CD4-positive, CD25-positive, alpha-beta regulatory T cell (primary cell): ENCODE measurements at regions not wholly inside any gene's neighbourhood (a gene's known extent, or its start where the extent isn't known, plus 50 kb on each side); places are given as distances from the start of the nearest gene placed in this dataset.

Source experiments
- ATAC-seq, 2 donors: fragments of 150-1000 bp; cut with Tn5 transposase; one replicate each; pipeline ENCODE4 v1.10.0; 2021; ENCODE audit warnings: low read depth in 2 of 2, moderate number of reproducible peaks in 2 of 2, moderate library complexity in 1 of 2
- DNase-seq, 3 donors: peaks; one replicate each; pipeline versions ENCODE4 v3.0.0 to v3.0.0-alpha.2; 2012 to 2022; ENCODE audit warnings: mixed read lengths in 1 of 3
- H3K27ac ChIP-seq: one replicate; pipeline ENCODE4 v1.7.0; 2013; ENCODE audit warnings: mild to moderate bottlenecking, low read length; ENCODE audit not compliant: insufficient read depth, poor library complexity, severe bottlenecking
- H3K27me3 ChIP-seq: one replicate; pipeline ENCODE4 v1.7.0; 2013; ENCODE audit warnings: low read length; ENCODE audit not compliant: control insufficient read depth, insufficient read depth
- H3K36me3 ChIP-seq: one replicate; pipeline ENCODE4 v1.7.0; 2013; ENCODE audit warnings: mild to moderate bottlenecking, low read length, moderate library complexity; ENCODE audit not compliant: control insufficient read depth, insufficient read depth
- H3K4me1 ChIP-seq: 2 replicates; pipeline ENCODE4 v1.7.0; 2013; ENCODE audit warnings: mild to moderate bottlenecking, low read length; ENCODE audit not compliant: insufficient read depth, control insufficient read depth, poor library complexity, severe bottlenecking
- H3K4me3 ChIP-seq: one replicate; pipeline ENCODE4 v1.7.0; 2013; ENCODE audit warnings: low read depth, mild to moderate bottlenecking, low read length, moderate library complexity
- H3K9me3 ChIP-seq, 2 experiments: 1 replicate in 1 of 2; 2 replicates in 1 of 2; pipeline ENCODE4 v1.7.0; 2013; ENCODE audit warnings: low read length in 2 of 2, mild to moderate bottlenecking in 1 of 2, moderate library complexity in 1 of 2; ENCODE audit not compliant: control insufficient read depth in 2 of 2
- H3K27ac Mint-ChIP-seq, 3 donors: one replicate each; pipeline ENCODE4 v1.8.0; 2020 to 2022; ENCODE audit warnings: mild to moderate bottlenecking in 3 of 3, mixed read lengths in 3 of 3, moderate library complexity in 2 of 3
- H3K27me3 Mint-ChIP-seq: one replicate; pipeline ENCODE4 v1.8.0; 2022; ENCODE audit warnings: mild to moderate bottlenecking, mixed read lengths
- H3K36me3 Mint-ChIP-seq: one replicate; pipeline ENCODE4 v1.8.0; 2020; ENCODE audit warnings: mixed read lengths
- H3K4me1 Mint-ChIP-seq, 4 donors: one replicate each; pipeline ENCODE4 v1.8.0; 2020 to 2022; ENCODE audit warnings: mixed read lengths in 4 of 4, mild to moderate bottlenecking in 1 of 4
- H3K4me3 Mint-ChIP-seq, 4 donors: one replicate each; pipeline ENCODE4 v1.8.0; 2020 to 2022; ENCODE audit warnings: mild to moderate bottlenecking in 4 of 4, mixed read lengths in 4 of 4, moderate library complexity in 3 of 4
- H3K9me3 Mint-ChIP-seq, 7 donors: one replicate each; pipeline ENCODE4 v1.8.0; 2020 to 2022; ENCODE audit warnings: mixed read lengths in 7 of 7, mild to moderate bottlenecking in 3 of 7, moderate library complexity in 2 of 7

DNA sequence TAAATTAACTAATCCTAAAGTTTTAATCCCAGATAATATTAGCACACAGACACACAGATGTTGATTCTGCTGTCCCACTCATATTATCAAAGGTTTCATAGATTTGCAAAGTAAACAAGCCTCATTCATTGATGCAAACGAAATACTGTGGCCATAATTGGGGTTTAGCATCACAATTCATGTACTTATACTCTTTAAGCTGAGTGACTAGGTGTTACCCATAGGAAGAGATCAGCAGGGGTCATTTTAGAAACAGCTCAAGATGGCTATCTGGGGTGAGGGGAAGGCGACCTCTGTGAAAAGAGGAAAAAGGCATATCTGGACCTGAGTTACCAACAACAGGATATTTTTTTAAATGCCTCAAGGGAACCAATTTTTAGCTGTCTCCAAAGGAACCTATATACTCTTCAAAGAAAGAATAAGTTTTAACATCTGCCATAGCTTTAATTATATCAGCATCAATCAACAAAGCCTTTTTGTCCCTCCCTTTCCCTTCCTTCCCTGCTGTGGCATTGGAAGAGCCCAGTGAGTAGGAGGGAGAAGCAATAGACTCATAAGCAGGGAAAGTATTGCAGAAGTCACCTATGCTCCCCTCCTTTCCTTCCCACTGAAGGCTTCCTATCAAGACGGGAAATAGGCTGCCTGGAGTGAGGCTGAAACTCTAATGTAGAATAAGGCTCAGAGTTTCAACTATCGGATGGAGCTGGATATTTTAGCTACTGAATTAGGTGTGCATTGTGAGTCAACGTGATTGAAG is 553.4 kb downstream of the ZIC1 start:
- no peaks in the 10 kb centered on the region for H3K4me1 Mint-ChIP-seq
- no peak overlapping the region for H3K4me3 Mint-ChIP-seq
- H3K36me3 Mint-ChIP-seq, result no peaks in the 10 kb centered on the region
- DNase-seq (no peak), ATAC-seq (no peak)
- H3K9me3 ChIP-seq, result no peaks in the 10 kb centered on the region
- no peaks in the 10 kb centered on the region for H3K36me3 ChIP-seq
- no peaks in the 10 kb centered on the region for H3K4me1 ChIP-seq
- H3K4me3 ChIP-seq, result no peak overlapping the region
- no peaks in the 10 kb centered on the region for H3K27me3 ChIP-seq
- H3K27ac Mint-ChIP-seq, result no peak overlapping the region
- H3K27ac ChIP-seq, result no peak overlapping the region
- H3K9me3 Mint-ChIP-seq, result peaks cover 0 to 3% (median 2%) of the 10 kb centered on the region in 7 donors
- no peaks in the 10 kb centered on the region for H3K27me3 Mint-ChIP-seq

DNA sequence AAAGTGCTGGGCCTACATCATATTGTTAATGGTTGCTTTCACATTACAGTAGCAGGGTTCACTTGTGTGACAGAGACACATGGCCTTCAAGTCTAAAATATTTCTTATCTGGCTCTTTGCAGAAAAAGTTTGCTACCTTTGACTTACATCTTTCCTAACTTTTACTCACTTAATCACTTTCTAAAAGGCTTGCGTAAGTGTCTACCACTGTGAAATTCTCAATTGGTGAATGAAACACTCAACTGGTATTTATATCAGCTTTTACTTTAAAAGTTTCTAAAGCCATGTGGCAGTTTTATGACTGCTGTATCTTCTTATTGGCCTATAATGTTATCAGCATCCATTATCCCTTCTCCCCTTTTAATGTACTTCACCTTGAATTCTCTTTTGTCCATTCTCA is 554.5 kb downstream of the ZIC1 start:
- H3K27ac ChIP-seq, result no peak overlapping the region
- H3K9me3 Mint-ChIP-seq, result peaks cover 0 to 3% (median 0%) of the 10 kb centered on the region in 7 donors
- H3K4me3 ChIP-seq, result no peak overlapping the region
- H3K4me1 Mint-ChIP-seq, result no peaks in the 10 kb centered on the region
- H3K4me1 ChIP-seq, result no peaks in the 10 kb centered on the region
- ATAC-seq (no peak), DNase-seq (no peak)
- H3K36me3 ChIP-seq, result no peaks in the 10 kb centered on the region
- no peaks in the 10 kb centered on the region for H3K36me3 Mint-ChIP-seq
- no peaks in the 10 kb centered on the region for H3K27me3 Mint-ChIP-seq
- no peak overlapping the region for H3K27ac Mint-ChIP-seq
- no peaks in the 10 kb centered on the region for H3K9me3 ChIP-seq
- no peak overlapping the region for H3K4me3 Mint-ChIP-seq
- H3K27me3 ChIP-seq, result no peaks in the 10 kb centered on the region

DNA sequence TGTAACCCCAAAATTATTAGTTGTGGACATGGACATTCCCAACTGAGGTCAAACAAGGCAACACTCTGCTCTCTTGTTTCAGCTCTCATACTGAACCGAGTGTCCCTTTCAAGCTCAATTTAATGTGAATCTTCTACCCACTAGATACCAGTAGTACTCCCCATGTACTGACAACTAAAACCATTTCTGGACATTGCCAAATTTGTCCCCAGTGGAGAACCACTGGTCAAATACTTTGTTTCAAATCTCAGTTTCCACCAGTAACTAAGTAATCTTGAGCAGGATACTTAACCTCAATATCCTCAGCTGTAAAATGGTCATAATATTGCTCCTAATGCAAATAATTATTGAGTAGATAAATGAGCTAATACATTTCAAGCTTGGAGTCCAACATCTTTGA is 566.0 kb downstream of the ZIC1 start:
- Mint-ChIP-seq H3K9me3 (peaks cover 0 to 12% (median 3%) of the 10 kb centered on the region in 7 donors), H3K27ac (no peak overlapping the region), H3K36me3 (no peaks in the 10 kb centered on the region), H3K27me3 (no peaks in the 10 kb centered on the region), H3K4me1 (peaks cover 0 to 5% (median 0%) of the 10 kb centered on the region in 4 donors), H3K4me3 (no peak overlapping the region)
- Histone ChIP-seq H3K27me3 (no peaks in the 10 kb centered on the region), H3K9me3 (no peaks in the 10 kb centered on the region), H3K36me3 (no peaks in the 10 kb centered on the region), H3K4me3 (no peak overlapping the region), H3K4me1 (no peaks in the 10 kb centered on the region), H3K27ac (no peak overlapping the region)
- ATAC-seq, result no peak
- DNase-seq, result no peak

DNA sequence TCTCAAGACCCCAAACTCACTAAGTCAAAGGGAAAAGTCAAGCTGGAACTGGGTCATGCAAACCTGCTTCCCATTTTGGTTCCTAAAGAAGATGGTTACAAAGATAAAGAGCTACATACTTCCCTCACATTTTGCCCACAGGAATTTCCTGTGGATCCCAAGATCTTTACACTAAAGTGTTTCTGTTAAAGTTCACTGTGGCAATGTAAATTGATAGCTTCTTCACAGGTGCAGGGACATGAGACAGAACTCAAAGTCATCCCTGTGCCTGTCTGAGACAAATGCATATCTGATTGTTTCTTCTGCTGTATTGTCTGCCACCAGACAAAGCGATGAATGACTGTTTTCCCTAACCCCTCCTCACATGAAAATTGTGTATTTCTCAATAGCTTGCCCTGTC is 567.8 kb downstream of the ZIC1 start:
- Mint-ChIP-seq H3K9me3 (peaks cover 0 to 12% (median 3%) of the 10 kb centered on the region in 7 donors), H3K36me3 (no peaks in the 10 kb centered on the region), H3K4me1 (peaks cover 0 to 5% (median 0%) of the 10 kb centered on the region in 4 donors), H3K27ac (no peak overlapping the region), H3K4me3 (no peak overlapping the region), H3K27me3 (no peaks in the 10 kb centered on the region)
- Histone ChIP-seq H3K9me3 (no peaks in the 10 kb centered on the region), H3K4me3 (no peak overlapping the region), H3K36me3 (no peaks in the 10 kb centered on the region), H3K27ac (no peak overlapping the region), H3K27me3 (no peaks in the 10 kb centered on the region), H3K4me1 (no peaks in the 10 kb centered on the region)
- no peak for ATAC-seq
- DNase-seq, result no peak

DNA sequence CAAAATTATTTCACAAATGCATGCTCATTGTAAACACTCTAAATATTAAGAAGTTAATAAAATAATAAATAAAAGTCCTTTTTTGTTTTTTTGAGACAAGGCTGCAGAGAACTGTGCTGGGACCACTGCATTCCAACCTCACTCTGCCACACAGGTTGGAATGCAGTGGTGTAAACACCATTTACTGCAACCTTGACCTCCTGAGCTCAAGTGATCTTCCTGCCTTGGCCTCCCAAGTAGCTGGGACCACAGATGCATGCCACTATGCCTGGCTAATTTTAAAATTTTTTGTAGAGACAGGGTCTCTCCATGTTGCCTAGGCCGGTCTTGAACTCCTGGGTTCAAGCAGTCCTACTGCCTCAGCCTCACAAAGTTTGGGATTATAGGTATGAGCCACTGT is 578.4 kb downstream of the ZIC1 start:
- Histone ChIP-seq H3K9me3 (no peaks in the 10 kb centered on the region), H3K36me3 (no peaks in the 10 kb centered on the region), H3K4me1 (no peaks in the 10 kb centered on the region), H3K27me3 (no peaks in the 10 kb centered on the region), H3K27ac (no peak overlapping the region), H3K4me3 (no peak overlapping the region)
- Mint-ChIP-seq H3K4me1 (no peaks in the 10 kb centered on the region), H3K36me3 (no peaks in the 10 kb centered on the region), H3K27me3 (no peaks in the 10 kb centered on the region), H3K27ac (no peak overlapping the region), H3K9me3 (peaks cover 0 to 2% (median 0%) of the 10 kb centered on the region in 7 donors), H3K4me3 (no peak overlapping the region)
- DNase-seq, result no peak
- ATAC-seq, result no peak

DNA sequence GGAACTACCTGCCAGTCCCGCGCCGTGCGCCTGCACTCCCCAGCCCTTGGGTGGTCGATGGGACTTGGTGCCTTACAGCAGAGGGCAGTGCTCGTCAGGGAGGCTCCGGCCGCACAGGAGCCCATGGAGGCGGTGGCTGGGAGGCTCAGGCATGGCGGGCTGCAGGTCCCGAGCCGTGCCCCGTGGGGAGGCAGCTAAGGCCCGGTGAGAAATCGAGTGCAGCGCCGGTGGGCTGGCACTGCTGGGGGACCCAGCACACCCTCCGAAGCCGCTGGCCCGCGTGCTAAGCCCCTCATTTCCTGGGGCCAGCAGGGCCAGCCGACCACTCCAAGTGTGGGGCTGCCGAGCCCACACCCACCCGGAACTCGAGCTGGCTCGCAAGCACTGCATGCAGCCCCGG is 580.2 kb downstream of the ZIC1 start:
- H3K4me1 ChIP-seq, result no peaks in the 10 kb centered on the region
- ATAC-seq, result no peak
- peaks cover 0 to 2% (median 0%) of the 10 kb centered on the region in 7 donors for H3K9me3 Mint-ChIP-seq
- H3K4me3 Mint-ChIP-seq, result no peak overlapping the region
- no peaks in the 10 kb centered on the region for H3K27me3 Mint-ChIP-seq
- H3K27ac Mint-ChIP-seq, result no peak overlapping the region
- DNase-seq, result no peak
- H3K4me3 ChIP-seq, result no peak overlapping the region
- H3K9me3 ChIP-seq, result no peaks in the 10 kb centered on the region
- no peaks in the 10 kb centered on the region for H3K27me3 ChIP-seq
- no peaks in the 10 kb centered on the region for H3K36me3 ChIP-seq
- H3K36me3 Mint-ChIP-seq, result no peaks in the 10 kb centered on the region
- no peak overlapping the region for H3K27ac ChIP-seq
- no peaks in the 10 kb centered on the region for H3K4me1 Mint-ChIP-seq

DNA sequence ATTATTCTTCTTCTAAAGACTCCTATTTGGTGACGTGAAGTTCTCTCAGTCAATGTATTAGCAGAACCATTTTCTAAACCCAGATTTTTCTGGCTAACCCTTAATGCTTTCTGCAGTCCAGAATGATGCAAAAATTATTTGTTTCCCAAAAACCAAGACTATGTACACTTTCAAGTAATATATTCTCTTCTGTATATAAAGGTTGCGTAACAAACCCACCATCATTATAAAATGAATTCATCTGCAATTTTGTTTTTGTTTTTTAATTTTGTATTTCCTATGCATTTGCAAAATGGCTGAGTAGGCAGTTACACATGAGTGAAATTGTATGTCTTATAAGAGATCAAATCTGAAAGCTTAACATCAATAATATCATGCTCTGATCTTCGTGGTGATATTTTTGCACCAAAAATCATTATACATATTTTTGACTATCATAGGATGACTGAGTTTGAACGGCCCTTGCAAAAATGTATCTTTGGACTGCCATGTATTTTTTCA is 593.6 kb downstream of the ZIC1 start:
- no peak overlapping the region for H3K27ac Mint-ChIP-seq
- H3K36me3 Mint-ChIP-seq, result no peaks in the 10 kb centered on the region
- Histone ChIP-seq H3K27me3 (no peaks in the 10 kb centered on the region), H3K4me3 (no peak overlapping the region), H3K36me3 (no peaks in the 10 kb centered on the region), H3K4me1 (no peaks in the 10 kb centered on the region), H3K27ac (no peak overlapping the region), H3K9me3 (no peaks in the 10 kb centered on the region)
- no peaks in the 10 kb centered on the region for H3K27me3 Mint-ChIP-seq
- peaks cover 0 to 6% (median 1%) of the 10 kb centered on the region in 7 donors for H3K9me3 Mint-ChIP-seq
- no peak for ATAC-seq
- H3K4me1 Mint-ChIP-seq, result peaks cover 0 to 2% (median 0%) of the 10 kb centered on the region in 4 donors
- H3K4me3 Mint-ChIP-seq, result no peak overlapping the region
- DNase-seq, result no peak

DNA sequence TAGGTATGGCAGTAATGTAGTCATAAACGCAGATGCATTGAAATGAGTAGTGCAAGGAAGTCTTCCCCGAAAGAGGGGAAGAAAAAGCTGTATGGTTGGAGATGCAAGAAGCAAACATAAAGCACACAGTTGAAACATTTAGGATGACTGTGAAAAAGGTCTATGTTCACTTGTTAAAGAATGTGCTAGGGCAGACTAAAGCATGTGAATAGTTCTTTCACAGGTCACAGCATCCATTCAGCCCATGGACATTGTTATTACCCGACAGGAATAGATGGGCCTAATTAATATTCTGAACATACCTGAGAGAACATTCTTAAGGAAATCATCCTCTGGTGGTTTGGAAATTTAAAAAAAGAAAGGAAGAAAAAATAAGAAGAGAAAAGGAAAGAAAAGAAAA is 595.2 kb downstream of the ZIC1 start:
- H3K9me3 Mint-ChIP-seq, result peaks cover 0 to 6% (median 1%) of the 10 kb centered on the region in 7 donors
- no peaks in the 10 kb centered on the region for H3K36me3 Mint-ChIP-seq
- no peak overlapping the region for H3K4me3 ChIP-seq
- no peaks in the 10 kb centered on the region for H3K27me3 Mint-ChIP-seq
- no peaks in the 10 kb centered on the region for H3K36me3 ChIP-seq
- H3K4me1 Mint-ChIP-seq, result peaks cover 0 to 2% (median 0%) of the 10 kb centered on the region in 4 donors
- no peak overlapping the region for H3K4me3 Mint-ChIP-seq
- no peaks in the 10 kb centered on the region for H3K4me1 ChIP-seq
- no peak overlapping the region for H3K27ac ChIP-seq
- DNase-seq (no peak), ATAC-seq (no peak)
- no peaks in the 10 kb centered on the region for H3K9me3 ChIP-seq
- no peak overlapping the region for H3K27ac Mint-ChIP-seq
- no peaks in the 10 kb centered on the region for H3K27me3 ChIP-seq
